GM19452 (cell line): ENCODE measurements at regions not wholly inside any gene's neighbourhood (a gene's known extent, or its start where the extent isn't known, plus 50 kb on each side); places are given as distances from the start of the nearest gene placed in this dataset.
"Not testable (repeated sequence)": the region's sequence is repeated elsewhere in the genome, so short reads cannot be mapped to it uniquely, and the experiment has no call there.

ENCODE experiments used
- ATAC-seq: cut with Tn5 transposase; IDR thresholded peaks from one replicate; pipeline ENCODE4 v1.9.1; 2021; ENCODE audit not compliant: unreplicated experiment

DNA sequence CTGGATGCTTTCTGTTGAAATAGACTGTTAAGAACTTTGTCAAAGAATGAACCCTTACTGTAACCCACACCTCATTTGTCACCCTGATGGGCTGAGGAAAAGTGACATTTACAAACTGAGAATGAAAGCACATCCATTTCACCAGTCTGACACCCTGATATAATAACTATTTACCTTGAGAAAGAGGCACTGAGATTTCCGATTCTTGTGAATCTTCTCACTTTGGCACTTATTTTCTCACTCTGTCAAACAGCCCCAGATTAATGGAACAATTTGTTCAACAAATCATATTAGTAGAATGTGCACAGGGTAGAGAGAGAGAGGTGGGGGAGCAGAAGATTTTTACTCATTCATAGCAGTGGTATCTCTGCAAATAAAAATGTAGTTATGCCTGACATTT is 606.9 kb downstream of the MCTP2 start:
- ATAC-seq, result no peak

GRCh38 chr15:94840794-94841783 is 609.7 kb downstream of the MCTP2 start:
- no peak for ATAC-seq

- ATAC-seq, result no peak
Measured at GRCh38 chr15:94843060-94843459, 611.7 kb downstream of the MCTP2 start.

- ATAC-seq, result no peak
Measured at GRCh38 chr15:94844198-94844537, 612.8 kb downstream of the MCTP2 start.

DNA sequence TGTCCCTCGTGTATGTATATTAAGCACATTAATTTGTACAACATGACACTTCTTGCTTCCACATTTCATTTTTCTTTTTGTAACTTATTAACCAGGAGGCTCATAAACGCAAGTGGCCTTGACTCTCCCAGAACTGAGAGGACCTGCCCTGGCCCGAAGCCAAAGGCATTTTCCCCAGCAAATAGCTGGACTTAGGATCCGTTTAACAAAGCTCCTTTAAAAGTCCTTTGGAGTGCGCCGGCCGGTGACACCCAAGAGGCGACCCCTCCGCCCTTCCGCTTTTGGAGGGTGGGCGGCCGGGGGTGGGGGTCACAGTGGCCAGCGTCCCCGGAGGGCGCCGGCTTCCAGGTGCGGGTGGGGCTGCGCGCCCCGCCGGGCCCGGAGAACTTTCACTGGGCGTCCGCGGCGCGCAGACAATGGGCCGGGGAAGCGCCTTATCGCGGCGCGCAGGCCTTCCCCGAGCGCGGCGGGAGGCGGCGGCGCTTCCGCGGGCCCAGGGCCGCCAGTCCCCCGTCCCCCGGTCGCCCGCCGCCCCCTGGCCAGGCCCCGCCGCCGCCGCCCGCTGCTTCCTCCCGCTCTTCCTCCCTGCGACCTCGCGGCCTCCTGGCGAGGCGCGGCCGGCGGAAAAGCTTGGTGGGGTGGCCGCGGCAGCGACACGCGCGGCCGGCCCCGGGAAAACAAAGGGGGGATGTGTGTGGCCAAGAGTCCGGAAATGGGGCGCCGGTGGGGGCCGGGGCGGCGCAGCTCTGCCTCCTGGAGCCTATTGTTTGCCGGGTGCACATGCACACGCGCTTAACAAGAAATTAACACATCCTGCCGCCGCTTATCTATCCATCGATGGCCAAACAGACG is 613.4 kb downstream of the MCTP2 start:
- no peak for ATAC-seq

GRCh38 chr15:94845390-94845716 is 614.0 kb downstream of the MCTP2 start:
- ATAC-seq, result no peak

- ATAC-seq, result no peak
Measured at GRCh38 chr15:94847325-94847724, 616.0 kb downstream of the MCTP2 start.

DNA sequence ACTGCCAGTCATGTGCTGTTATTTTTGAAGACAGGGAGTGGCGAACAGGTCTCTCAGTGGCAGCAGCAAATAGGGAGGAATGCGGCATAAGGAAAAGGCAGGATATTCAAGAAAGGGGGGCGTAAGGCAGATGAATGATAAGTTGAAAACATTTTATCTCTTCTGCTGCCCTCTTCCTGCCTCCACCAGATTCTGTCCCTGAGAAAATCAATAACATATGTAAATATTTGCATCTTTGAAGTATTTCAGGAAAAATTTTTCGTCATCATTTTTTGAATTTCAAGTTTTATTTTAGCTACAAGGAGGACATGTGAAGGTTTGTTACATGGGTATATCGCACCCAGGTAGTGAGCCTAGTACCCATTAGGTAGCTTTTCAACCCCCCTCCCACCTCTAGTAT is 616.7 kb downstream of the MCTP2 start:
- ATAC-seq, result no peak

DNA sequence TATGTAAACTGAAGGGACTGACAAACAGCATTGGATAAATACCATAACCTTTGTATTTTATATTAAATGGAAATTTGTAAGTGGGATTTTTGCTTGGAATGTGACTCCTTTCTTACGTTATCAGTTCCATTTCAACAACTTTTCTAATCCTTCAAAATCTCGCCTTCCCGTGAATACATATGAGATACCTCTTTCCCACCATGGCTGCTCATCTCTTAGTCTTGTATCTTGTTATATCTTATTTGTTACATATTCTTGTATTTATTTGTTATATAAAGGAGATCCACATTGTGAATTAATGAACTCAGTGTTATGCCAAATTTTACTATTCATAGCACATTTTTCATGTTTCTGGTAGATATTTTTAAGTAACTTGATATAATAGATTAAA is 623.7 kb downstream of the MCTP2 start:
- no peak for ATAC-seq

- ATAC-seq, result no peak
Measured at GRCh38 chr15:94855409-94856266, 624.3 kb downstream of the MCTP2 start.

- no peak for ATAC-seq
Measured at GRCh38 chr15:94856267-94856854, 625.0 kb downstream of the MCTP2 start.

DNA sequence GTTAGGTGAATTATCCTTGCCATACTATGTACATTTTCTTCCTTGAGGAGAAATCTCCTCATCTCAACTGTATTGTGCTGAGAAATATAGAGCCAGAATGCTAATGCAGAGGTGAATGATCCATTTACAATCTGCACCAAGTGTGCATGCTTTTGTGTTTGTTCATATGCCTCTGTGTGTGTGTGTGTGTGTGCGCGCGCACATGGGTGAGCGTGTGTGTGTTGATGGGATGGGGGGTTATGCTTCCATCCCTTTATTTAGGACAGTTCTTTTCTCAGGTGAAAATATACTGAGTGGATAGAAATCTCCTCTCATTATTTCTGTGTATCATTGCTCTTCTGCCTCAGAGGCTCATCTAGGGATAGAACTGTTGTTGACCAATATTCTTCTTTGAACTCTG is 626.1 kb downstream of the MCTP2 start:
- no peak for ATAC-seq

DNA sequence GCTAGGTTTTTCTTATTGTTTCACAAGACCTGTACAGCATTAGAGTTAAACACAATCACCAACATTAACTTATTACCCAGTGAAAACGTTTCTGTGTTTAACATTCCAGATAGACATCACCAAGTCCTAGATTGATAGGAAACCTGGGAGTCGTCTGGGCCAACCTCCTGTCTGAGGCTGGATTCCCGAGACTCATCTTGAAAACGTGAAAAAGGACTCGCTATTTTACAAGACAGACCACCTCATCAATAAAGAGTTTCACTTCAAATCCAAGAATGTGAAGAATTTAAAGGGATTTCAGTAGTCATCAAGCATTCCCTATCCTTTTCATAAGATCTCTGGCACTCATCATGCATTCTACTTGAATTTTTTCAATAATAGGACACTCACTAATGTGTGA is 626.6 kb downstream of the MCTP2 start:
- no peak for ATAC-seq

- ATAC-seq, result no peak
Measured at GRCh38 chr15:94858449-94858848, 627.1 kb downstream of the MCTP2 start.

- no peak for ATAC-seq
Measured at GRCh38 chr15:94858920-94859319, 627.6 kb downstream of the MCTP2 start.

GRCh38 chr15:94864600-94864999 is 633.2 kb downstream of the MCTP2 start:
- no peak for ATAC-seq

- not testable (repeated sequence) for ATAC-seq
Measured at GRCh38 chr15:94868265-94868664, 636.9 kb downstream of the MCTP2 start.

- ATAC-seq, result no peak
Measured at GRCh38 chr15:94875550-94875949, 644.2 kb downstream of the MCTP2 start.

GRCh38 chr15:94877833-94878232 is 646.5 kb downstream of the MCTP2 start:
- no peak for ATAC-seq

GRCh38 chr15:94882071-94882712 is 650.8 kb downstream of the MCTP2 start:
- ATAC-seq, result no peak
